ENCODE measurements at regions not wholly inside any gene's neighbourhood (a gene's known extent, or its start where the extent isn't known, plus 50 kb on each side); places are given as distances from the start of the nearest gene placed in this dataset.
A peak's percentile ranks its signal among the peaks of the same experiment; 100 is the strongest.

DNA sequence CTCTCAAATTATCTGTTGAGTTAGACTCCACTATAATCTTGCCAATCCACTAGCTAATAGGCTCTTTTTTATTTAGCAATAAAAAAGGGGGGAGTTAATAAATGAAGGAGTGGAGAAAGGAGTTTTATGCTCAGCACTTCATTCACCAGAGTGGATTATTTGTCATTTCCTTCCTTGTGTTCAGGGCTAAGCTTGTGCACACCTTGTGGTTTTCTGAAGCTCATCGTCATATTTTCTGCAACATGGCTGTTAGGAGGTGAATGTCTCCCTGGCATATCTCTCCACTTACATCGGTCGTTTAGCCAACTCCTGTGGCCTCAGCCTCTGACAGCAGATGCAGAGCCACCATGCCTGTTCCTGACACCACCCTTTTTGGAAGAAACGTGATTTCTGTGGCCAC is 83.9 kb upstream of the MTNR1B start:
- DNase-seq = no peak

DNA sequence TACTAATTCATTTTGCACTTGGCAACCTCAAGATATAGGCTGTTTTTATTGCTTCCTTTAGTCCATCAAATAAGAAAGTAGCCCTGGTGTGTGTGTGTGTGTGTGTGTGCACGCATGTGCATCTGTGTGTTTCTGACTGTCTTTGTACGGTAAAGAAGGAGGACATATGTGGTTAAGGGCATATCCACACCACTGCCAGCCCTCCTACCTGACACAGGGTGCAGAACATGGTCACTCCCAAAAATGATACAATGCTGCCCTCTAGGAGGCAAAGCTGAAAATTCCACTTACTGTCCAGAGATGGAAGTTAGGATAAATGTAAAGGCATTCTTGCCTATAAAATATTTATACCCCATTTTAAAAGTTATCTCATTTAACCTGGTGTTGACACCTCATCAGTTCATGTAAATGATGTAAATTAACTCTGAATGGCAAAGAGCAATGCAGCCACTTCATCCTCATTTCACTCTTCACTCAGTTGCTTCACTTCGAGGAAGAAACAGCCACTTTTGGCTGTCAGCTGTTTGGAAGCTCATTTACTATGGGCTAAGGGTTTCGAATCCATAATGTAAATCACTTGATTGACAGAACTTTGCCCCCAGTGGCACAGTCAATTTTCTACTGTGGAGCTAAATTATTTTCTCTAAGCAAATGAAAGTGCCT is 83.1 kb upstream of the MTNR1B start:
- peak; percentile 42 for DNase-seq

DNA sequence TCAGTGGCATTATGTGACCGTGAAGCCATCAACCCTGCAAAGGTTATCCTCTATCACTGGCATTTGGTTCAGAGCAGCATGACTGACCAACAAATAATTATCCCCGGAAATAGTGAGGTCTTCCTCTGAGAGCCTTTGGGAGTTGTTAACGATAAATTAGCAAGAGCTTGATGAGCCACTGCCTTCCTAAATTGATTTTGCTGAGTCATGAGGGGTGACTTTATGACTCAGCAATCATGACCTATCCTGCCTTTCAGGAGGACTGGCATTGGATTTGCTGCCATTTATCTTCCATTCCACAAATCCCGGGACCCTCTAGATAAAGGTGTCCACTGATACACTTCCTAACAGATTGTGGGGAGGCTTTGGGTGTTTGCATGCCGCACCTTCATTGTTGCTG is 80.8 kb upstream of the MTNR1B start:
- no peak for DNase-seq

DNA sequence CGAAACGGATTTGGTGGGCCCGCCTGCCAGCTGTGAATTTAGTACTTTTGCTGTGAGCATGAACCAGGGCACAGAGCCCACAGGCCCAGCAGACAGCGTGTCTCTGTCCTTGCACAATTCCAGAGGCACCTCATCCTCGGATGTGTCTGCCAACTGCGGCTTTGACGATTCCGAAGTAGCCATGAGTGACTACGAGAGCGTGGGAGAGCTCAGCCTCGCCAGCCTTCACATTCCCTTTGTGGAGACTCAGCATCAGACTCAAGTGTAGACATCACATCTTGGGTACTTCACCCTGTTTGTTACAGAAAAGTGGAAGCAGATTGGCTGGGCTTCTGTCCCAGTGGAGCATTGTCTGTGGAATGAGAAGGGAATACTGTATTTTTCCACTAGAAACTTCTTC is 78.6 kb upstream of the MTNR1B start:
- DNase-seq = no peak

DNA sequence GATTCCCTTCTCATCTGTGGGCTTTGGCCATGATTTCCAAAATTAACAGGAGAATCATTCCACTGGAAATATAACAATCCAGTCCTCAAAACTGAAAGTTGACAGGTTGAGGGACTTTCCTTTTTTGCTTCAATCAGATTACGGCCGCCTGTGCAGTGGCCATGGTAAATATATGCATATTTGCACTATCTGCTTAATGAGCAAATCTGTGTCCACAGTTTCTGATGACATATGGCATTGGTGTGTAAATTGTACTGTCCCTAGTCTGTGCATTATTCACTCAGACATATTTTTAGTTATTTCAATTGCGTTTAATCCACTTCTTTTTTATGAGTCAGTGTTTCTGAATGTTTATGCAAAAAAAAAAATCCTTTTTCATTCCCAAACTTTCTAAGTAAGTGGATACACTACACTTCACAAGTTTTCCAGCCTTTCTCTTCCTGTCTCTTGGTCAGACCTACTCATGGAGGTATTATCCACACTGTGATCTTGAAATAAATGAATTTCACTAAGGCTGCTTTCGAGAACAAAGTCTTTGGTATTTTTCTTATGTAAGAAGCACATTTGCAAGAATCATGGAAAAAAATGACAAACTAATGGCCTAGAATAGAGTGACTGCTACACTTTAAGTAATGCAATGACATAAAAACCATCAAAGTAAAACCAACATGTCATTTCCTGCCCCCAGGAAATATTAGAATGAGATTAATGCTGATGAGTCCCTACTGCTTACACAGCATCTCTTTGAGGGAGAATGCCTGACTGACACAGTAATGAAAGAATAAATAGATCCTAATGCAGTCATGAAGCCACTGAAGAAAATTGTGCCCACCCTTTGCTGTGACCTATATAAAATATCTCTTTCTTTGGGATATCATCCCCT is 76.4 kb upstream of the MTNR1B start:
- DNase-seq = no peak

DNA sequence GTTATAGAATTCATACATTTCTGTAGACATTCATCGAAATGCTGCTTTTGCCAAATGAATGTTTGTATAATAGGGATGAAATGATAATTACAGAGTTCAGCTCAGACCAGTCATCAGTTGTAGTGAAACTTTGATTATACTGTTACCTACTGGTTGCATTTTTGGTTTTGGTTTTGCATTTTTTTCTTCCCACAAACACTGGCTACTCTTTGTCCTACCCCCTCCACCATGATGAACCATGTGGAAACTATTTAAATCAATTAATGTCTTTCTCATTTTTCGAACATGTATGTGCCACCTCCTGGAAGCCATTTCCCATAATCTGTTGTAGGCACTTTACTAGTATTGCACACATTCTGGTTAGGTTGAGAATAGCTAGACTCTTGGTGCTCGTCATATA is 75.3 kb upstream of the MTNR1B start:
- no peak for DNase-seq

DNA sequence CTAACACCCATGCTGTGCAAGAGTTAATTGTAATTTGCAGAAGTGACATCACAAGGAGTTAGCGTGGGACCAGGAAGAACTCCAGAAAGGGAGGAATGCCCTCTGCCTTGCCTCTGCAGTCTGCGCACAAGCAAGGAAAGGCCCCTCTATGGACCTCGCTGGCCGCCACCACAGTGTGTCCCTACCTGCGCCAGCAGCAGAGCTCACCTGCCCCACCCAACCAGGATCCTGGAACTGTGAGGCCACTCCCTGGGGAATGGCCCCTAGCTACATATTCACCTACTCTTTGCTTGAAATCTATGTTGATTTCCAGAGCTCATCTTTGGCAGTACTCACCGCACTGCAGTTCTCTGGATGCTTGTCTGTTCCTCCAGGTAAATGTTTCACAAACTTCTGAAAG is 72.0 kb upstream of the MTNR1B start:
- no peak for DNase-seq

DNA sequence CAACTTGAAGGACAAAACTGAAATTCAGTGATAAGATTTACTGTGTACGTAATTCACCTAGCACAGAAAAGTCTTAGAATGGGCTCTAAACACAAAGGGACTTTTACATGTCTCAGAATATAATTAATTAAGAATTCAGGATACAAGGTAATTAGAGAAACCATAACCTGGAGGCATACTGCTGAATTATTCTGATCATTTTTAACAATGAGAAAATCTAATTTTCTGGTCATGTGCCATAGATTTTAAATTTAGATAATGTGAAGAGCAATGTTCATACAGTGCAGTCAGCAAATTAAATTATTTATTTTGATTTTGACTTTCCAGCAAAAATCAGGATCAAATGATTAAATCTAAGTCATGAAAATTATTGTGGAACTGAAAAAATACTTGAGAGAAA is 67.0 kb upstream of the MTNR1B start:
- no peak for DNase-seq

DNA sequence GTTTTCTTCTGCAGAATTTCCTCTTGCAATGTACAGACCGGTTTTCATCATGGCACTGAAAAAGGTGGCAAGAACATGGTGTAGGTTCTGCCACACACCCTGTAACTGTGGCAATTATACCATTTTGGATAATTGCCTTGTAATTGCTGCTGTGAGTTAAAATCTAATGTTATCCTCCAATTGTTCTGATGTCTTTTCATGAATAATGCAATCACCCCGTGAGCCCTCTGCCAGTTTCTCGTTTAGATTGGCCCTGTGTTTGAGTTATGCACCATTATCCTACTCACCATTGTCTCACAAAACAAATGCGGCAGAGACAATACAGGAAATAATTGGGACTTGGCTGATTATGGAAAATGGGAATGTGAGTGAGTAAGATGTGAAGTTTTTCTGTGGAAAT is 61.8 kb upstream of the MTNR1B start:
- no peak for DNase-seq

DNA sequence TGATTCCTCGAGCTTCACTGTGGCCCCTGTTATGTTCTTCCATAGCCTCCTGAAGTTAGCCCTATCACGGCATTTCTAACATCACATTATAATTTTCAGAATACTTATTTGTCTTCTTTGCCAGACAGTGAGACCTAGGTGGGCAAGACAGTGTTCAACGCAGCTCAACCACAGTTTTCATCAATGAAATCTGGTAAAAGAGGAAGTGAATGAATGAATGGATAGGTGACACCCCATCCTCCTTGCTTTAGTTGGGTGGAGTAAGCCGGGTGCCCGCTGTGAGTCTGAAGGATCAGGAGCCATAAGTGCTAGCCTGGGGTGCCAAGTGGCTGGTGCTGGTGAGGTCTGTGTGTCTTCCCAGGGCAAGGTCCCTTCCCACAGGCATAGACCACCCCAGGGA is 60.2 kb upstream of the MTNR1B start:
- DNase-seq = no peak

DNA sequence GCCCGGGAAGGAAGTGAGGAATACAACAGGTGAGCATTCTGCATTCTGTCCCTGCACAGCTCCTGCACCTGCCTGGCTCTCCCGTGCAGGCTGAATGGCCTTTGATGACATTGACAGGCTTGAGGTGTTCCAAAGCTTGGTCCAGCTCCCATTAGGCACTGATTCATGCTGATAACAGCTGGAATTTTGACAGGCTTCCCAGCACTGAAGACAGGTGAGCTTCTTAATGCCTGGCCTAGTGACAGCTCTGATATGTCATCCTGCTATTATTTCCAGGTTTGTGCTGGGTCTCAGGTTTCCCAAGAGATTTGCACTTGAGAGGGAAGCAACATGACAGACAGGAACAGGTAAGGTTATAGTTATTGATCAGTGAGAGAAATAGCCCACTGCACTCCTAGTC is 58.0 kb upstream of the MTNR1B start:
- no peak for DNase-seq

DNA sequence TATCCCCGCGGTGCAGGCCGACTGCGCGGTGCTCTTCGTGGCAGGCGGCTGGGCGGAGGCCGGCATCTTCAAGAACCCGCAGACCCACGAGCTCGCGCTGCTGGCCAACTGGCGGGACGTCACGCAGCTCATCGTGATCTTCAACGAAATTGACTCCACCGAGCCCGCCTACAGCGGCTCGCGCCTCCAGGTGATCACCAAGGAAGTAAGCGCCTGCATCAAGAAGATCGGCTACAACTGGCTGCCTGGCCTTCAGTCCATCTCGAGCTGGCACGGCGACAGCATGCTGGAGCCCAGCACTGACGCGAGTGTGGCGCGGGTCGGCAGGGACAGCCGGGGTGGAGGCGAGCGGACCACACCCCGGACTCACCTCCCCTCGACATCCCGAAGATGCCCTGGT is 53.9 kb upstream of the MTNR1B start:
- DNase-seq = no peak

DNA sequence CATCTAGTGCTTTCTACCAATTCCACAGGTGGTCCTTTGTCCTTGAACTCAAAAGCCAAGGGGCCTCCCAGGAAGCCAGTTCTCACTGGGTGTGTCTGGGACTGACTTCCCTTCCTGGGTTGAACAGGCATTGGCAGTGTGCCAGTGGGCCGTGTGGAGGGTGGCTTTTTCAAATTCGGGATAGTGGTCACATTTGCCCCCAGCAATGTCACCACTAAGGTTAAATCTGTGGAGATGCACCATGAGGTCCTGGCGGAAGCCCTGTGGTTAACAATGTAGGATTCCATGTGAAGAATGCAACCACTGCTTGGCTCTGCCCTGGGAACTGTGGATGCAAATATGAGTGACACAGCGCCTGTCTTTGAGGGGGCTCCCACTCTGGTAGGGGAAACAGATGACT is 53.2 kb upstream of the MTNR1B start:
- no peak for DNase-seq

DNA sequence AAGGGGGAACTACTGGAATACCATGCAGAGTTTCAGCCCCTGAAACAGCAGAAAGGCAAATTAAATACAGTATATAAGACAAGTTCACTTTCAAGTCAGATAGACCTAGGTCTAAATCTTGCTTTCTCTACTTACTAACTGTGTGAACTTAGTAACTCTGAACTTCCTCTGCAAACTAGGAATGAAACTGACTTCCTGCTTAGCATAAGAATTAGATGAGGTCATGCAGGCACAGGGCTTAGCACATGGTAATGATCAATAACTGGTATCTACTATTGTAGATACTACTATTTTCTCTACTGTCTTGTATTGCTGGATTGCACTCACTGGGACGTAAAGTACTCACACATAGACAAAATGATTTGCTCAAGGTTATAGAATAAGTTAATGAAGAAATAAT is 51.5 kb upstream of the MTNR1B start:
- DNase-seq = no peak

DNA sequence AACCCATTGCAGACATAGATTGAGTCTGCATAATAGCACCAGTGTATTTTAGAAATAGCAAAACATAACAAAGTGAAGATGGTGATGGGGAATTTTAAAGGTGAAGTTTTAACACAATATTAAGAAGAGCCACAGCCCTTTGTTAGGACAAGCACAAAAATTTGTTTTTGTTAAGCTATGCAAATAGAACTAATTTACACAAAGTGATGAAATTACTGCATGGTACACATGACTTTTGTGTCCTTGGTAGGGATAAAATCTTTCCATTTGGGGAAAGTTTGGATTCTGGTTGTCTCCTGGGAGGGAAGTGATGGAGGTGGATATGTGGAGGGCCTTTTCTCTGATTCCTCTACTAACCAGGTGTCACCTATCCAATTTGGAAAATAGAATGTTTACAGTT is 50.4 kb upstream of the MTNR1B start:
- no peak for DNase-seq

Measured in SHP77 treated with DMSO at 0.1 percent for 48 hours (cell line).